LNCaP clone FGC (cell line): ENCODE measurements at regions not wholly inside any gene's neighbourhood (a gene's known extent, or its start where the extent isn't known, plus 50 kb on each side); places are given as distances from the start of the nearest gene placed in this dataset.
A peak's percentile ranks its signal among the peaks of the same experiment; 100 is the strongest.

ENCODE experiments used
- DNase-seq: peaks from one replicate; pipeline ENCODE4 v3.0.0-alpha.2; 2011; ENCODE audit warnings: low read depth
- H3K4me3 ChIP-seq: 2 replicates; pipeline ENCODE4 v1.5.1; 2011; ENCODE audit warnings: mild to moderate bottlenecking, low read depth, low read length, control low read depth
- CTCF ChIP-seq: IDR thresholded peaks from 2 replicates; pipeline ENCODE4 v1.5.1; 2012; ENCODE audit warnings: mild to moderate bottlenecking; ENCODE audit not compliant: control insufficient read depth, insufficient read depth; ENCODE audit errors: extremely low read depth

GRCh38 chr1:188584119-188584518 is 1755.4 kb downstream of the PLA2G4A start:
- H3K4me3 ChIP-seq, result no peak overlapping the region
- TF ChIP-seq CTCF, result no peak
- no peak for DNase-seq

- H3K4me3 ChIP-seq, result no peak overlapping the region
- TF ChIP-seq CTCF, result no peak
- no peak for DNase-seq
Observed at GRCh38 chr1:188590641-188591040, 1761.9 kb downstream of the PLA2G4A start.

GRCh38 chr1:188594542-188595235 is 1765.9 kb downstream of the PLA2G4A start:
- no peak overlapping the region for H3K4me3 ChIP-seq
- no peak for DNase-seq
- peak; percentile 36 for TF ChIP-seq CTCF

GRCh38 chr1:188599313-188599712 is 1770.6 kb downstream of the PLA2G4A start:
- DNase-seq, result no peak
- no peak overlapping the region for H3K4me3 ChIP-seq
- no peak for TF ChIP-seq CTCF

GRCh38 chr1:188611432-188611831 is 1782.7 kb downstream of the PLA2G4A start:
- no peak overlapping the region for H3K4me3 ChIP-seq
- TF ChIP-seq CTCF, result no peak

GRCh38 chr1:188615321-188615720 is 1786.6 kb downstream of the PLA2G4A start:
- TF ChIP-seq CTCF, result no peak
- H3K4me3 ChIP-seq, result no peak overlapping the region
- no peak for DNase-seq

More at GRCh38 chr1:188611432-188611831, 1782.7 kb downstream of the PLA2G4A start:
- no peak for DNase-seq

GRCh38 chr1:188620236-188620635 is 1791.5 kb downstream of the PLA2G4A start:
- DNase-seq, result no peak
- TF ChIP-seq CTCF, result no peak
- H3K4me3 ChIP-seq, result no peak overlapping the region
